NT2/D1 (cell line): ENCODE measurements at regions not wholly inside any gene's neighbourhood (a gene's known extent, or its start where the extent isn't known, plus 50 kb on each side); places are given as distances from the start of the nearest gene placed in this dataset.

ENCODE experiments used
- SUZ12 ChIP-seq: IDR thresholded peaks from 2 replicates; pipeline ENCODE4 v1.6.1; 2011; ENCODE audit not compliant: insufficient read length, insufficient read depth; ENCODE audit errors: extremely low read depth
- YY1 ChIP-seq: IDR thresholded peaks from 2 replicates; pipeline ENCODE4 v1.6.1; 2011; ENCODE audit not compliant: insufficient read length, insufficient read depth
- ZNF274 ChIP-seq: IDR thresholded peaks from 2 replicates; pipeline ENCODE4 v1.6.1; 2011; ENCODE audit warnings: mild to moderate bottlenecking, low read depth, low read length

DNA sequence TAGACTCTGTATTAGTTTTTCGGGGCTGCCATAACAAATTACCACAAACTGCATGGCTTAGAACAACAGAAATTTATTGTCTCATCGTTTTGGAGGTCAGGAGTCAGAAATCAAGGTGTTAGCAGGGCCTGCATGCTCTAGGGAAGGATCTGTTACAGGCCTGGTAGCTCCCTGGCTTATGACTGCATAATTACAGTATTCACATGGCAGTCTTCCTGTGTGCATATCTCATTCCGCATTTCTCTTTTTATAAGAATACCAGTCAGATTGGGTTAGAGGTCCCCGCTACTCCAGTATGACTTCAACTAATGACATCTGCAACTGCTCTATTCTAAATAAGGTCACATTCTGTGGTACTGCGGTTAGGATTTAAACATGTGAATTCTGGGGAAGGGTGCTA is 59.3 kb upstream of the SLC2A12 start:
- TF ChIP-seq YY1, result no peak
- TF ChIP-seq SUZ12, result no peak
- no peak for TF ChIP-seq ZNF274
